Ishikawa (cell line): ENCODE measurements at regions not wholly inside any gene's neighbourhood (a gene's known extent, or its start where the extent isn't known, plus 50 kb on each side); places are given as distances from the start of the nearest gene placed in this dataset.

Source experiments
- CEBPB ChIP-seq: IDR thresholded peaks from 2 replicates; pipeline ENCODE4 v1.6.1; 2012
- CREB1 ChIP-seq: IDR thresholded peaks from 2 replicates; pipeline ENCODE4 v1.6.1; 2012; ENCODE audit warnings: low read depth
- EGR1 ChIP-seq: IDR thresholded peaks from 2 replicates; pipeline ENCODE4 v1.6.1; 2012
- EP300 ChIP-seq: IDR thresholded peaks from 2 replicates; pipeline ENCODE4 v1.6.1; 2012; ENCODE audit warnings: borderline replicate concordance
- FOXM1 ChIP-seq: IDR thresholded peaks from 2 replicates; pipeline ENCODE4 v1.6.1; 2012; ENCODE audit warnings: low read depth, borderline replicate concordance
- MAX ChIP-seq: IDR thresholded peaks from 2 replicates; pipeline ENCODE4 v1.6.1; 2012
- NFIC ChIP-seq: IDR thresholded peaks from 2 replicates; pipeline ENCODE4 v1.6.1; 2012
- RAD21 ChIP-seq: IDR thresholded peaks from 2 replicates; pipeline ENCODE4 v1.6.1; 2012; ENCODE audit warnings: low read depth
- TAF1 ChIP-seq: IDR thresholded peaks from 2 replicates; pipeline ENCODE4 v1.6.1; 2012; ENCODE audit warnings: low read depth, mild to moderate bottlenecking
- TCF12 ChIP-seq: IDR thresholded peaks from 2 replicates; pipeline ENCODE4 v1.6.1; 2012; ENCODE audit warnings: low read depth
- TEAD4 ChIP-seq: IDR thresholded peaks from 2 replicates; pipeline ENCODE4 v1.6.1; 2012
- USF1 ChIP-seq: IDR thresholded peaks from 2 replicates; pipeline ENCODE4 v1.6.1; 2012
- YY1 ChIP-seq: IDR thresholded peaks from 2 replicates; pipeline ENCODE4 v1.6.1; 2012; ENCODE audit warnings: low read depth
- ZBTB7A ChIP-seq: IDR thresholded peaks from 2 replicates; pipeline ENCODE4 v1.6.1; 2012; ENCODE audit warnings: low read depth
- TF ChIP-seq, protein P1 (sequence below): IDR thresholded peaks from 2 replicates; pipeline ENCODE4 v1.6.1; 2012; ENCODE audit warnings: low read depth, mild to moderate bottlenecking

DNA sequence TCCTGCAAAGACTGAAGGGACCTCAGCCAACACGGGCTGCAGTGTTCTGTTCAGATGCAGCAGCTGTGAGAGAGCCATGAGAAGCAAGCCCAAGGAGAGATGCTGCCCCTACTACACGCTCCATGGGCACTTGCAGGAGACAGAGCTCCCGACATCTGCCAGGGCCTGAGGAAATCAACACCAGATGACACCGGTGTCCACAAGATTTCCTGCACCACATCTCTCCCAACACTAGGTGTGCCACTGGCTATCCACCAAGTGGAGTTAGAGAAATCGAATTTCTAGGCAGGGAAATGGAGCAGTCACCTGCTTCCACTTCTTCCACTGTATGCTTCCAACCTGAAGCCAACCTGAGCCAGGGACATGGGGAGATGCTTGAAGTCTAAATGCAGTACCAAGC is 445.3 kb downstream of the RWDD3 start:
- no peak for TF ChIP-seq NFIC
- no peak for TF ChIP-seq TAF1
- no peak for TF ChIP-seq RAD21
- TF ChIP-seq EP300, result no peak
- TF ChIP-seq FOXM1, result no peak
- TF ChIP-seq MAX, result no peak
- TF ChIP-seq TEAD4, result no peak

GRCh38 chr1:95685081-95685480 is 451.1 kb downstream of the RWDD3 start:
- TF ChIP-seq EP300, result no peak
- no peak for TF ChIP-seq FOXM1
- TF ChIP-seq RAD21, result no peak
- TF ChIP-seq CEBPB, result no peak
- no peak for TF ChIP-seq TAF1
- TF ChIP-seq ZBTB7A, result no peak
- TF ChIP-seq USF1, result no peak
- TF ChIP-seq NFIC, result no peak
- TF ChIP-seq TEAD4, result no peak
- no peak for TF ChIP-seq YY1
- TF ChIP-seq CREB1, result no peak
- TF ChIP-seq EGR1, result no peak
- TF ChIP-seq TCF12, result no peak
- TF ChIP-seq, protein P1, sequence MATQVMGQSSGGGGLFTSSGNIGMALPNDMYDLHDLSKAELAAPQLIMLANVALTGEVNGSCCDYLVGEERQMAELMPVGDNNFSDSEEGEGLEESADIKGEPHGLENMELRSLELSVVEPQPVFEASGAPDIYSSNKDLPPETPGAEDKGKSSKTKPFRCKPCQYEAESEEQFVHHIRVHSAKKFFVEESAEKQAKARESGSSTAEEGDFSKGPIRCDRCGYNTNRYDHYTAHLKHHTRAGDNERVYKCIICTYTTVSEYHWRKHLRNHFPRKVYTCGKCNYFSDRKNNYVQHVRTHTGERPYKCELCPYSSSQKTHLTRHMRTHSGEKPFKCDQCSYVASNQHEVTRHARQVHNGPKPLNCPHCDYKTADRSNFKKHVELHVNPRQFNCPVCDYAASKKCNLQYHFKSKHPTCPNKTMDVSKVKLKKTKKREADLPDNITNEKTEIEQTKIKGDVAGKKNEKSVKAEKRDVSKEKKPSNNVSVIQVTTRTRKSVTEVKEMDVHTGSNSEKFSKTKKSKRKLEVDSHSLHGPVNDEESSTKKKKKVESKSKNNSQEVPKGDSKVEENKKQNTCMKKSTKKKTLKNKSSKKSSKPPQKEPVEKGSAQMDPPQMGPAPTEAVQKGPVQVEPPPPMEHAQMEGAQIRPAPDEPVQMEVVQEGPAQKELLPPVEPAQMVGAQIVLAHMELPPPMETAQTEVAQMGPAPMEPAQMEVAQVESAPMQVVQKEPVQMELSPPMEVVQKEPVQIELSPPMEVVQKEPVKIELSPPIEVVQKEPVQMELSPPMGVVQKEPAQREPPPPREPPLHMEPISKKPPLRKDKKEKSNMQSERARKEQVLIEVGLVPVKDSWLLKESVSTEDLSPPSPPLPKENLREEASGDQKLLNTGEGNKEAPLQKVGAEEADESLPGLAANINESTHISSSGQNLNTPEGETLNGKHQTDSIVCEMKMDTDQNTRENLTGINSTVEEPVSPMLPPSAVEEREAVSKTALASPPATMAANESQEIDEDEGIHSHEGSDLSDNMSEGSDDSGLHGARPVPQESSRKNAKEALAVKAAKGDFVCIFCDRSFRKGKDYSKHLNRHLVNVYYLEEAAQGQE, result no peak
- TF ChIP-seq MAX, result no peak

GRCh38 chr1:95686217-95686616 is 452.2 kb downstream of the RWDD3 start:
- TF ChIP-seq NFIC (no peak), EGR1 (no peak), TCF12 (no peak), YY1 (no peak), RAD21 (no peak), TAF1 (no peak), CEBPB (no peak), CREB1 (no peak), ZBTB7A (no peak), USF1 (no peak), TEAD4 (no peak), EP300 (no peak), FOXM1 (no peak), MAX (no peak)
- TF ChIP-seq, protein P1, result no peak

- no peak for TF ChIP-seq USF1
- TF ChIP-seq RAD21, result no peak
- TF ChIP-seq EGR1, result no peak
- no peak for TF ChIP-seq CREB1
- TF ChIP-seq TAF1, result no peak
- no peak for TF ChIP-seq NFIC
- no peak for TF ChIP-seq ZBTB7A
- TF ChIP-seq, protein P1, result no peak
- no peak for TF ChIP-seq EP300
- TF ChIP-seq CEBPB, result no peak
- TF ChIP-seq TCF12, result no peak
- no peak for TF ChIP-seq YY1
- TF ChIP-seq MAX, result no peak
- TF ChIP-seq FOXM1, result no peak
- TF ChIP-seq TEAD4, result no peak
Measured at GRCh38 chr1:95699149-95699953, 465.3 kb downstream of the RWDD3 start.
